ENCODE measurements at regions not wholly inside any gene's neighbourhood (a gene's known extent, or its start where the extent isn't known, plus 50 kb on each side); places are given as distances from the start of the nearest gene placed in this dataset.

DNA sequence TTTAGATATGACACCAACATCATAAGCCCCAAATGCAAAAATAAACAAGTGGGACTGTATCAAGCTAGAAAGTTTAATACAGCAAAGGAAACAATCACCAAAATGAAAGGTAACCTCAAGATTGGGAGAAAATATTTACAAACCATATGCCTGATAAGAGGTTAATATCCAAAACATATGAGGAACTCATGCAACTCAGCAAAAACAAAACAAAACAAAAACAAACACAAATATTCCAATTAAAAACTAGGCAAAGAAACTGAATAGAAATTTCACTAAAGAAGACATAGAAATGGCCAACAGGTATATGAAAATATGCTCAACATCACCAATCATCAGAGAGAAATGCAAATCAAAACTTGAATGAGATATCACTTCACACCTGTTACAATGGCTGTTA, 116.5 kb upstream of the ATP1B1 start:
- Histone ChIP-seq H3K27me3 (ENCODE audit: control insufficient read depth, insufficient read depth, low read length) (no peaks in the 10 kb centered on the region), H3K36me3 (replicated peaks; ENCODE audit: control insufficient read depth, insufficient read depth, low read length) (no peaks in the 10 kb centered on the region), H3K4me3 (ENCODE audit: insufficient read depth, low read depth, low read length) (no peak overlapping the region)
- DNase-seq, result no peak

- Histone ChIP-seq H3K36me3 (replicated peaks; ENCODE audit: control insufficient read depth, insufficient read depth, low read length) (no peaks in the 10 kb centered on the region), H3K4me3 (ENCODE audit: insufficient read depth, low read depth, low read length) (no peak overlapping the region), H3K27me3 (ENCODE audit: control insufficient read depth, insufficient read depth, low read length) (no peaks in the 10 kb centered on the region)
- no peak for DNase-seq
Observed at GRCh38 chr1:168991667-168992475, 114.6 kb upstream of the ATP1B1 start.

- H3K4me3 ChIP-seq (ENCODE audit: insufficient read depth, low read depth, low read length), result no peak overlapping the region
- no peaks in the 10 kb centered on the region for H3K27me3 ChIP-seq (ENCODE audit: control insufficient read depth, insufficient read depth, low read length)
- H3K36me3 ChIP-seq (replicated peaks; ENCODE audit: control insufficient read depth, insufficient read depth, low read length), result no peaks in the 10 kb centered on the region
- no peak for DNase-seq
Observed at GRCh38 chr1:169001353-169001752, 105.1 kb upstream of the ATP1B1 start.

DNA sequence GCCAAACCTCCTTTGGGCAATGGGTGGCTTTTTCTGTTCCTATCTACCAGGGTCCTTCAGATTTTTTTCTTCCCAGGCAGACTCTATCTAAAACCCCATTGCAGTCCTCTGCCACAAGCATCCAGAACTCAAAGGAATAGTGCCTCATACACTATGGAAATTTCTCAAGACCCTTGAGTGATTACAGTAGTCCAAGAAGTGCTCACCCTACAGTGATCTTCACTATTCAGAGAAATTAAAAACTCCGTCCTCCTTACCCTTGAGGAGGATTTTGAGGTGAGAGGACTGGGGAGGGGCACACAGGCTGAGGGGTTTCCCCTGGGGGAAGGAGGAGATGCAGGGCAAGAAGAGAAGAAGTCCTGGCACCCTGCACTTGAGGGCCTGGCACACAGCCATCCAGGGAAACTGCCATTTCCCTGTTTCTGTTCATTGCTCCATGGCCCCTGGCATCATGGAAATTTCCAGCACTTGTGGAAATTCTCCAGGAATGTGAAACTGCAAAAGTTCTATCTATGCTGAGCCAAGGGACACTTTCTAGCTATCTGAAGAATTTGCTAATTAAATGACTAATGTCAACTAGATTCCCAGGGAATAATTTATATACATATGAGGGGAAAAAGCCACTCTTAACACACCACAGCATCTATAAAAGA, 102.5 kb upstream of the ATP1B1 start:
- no peak overlapping the region for H3K4me3 ChIP-seq (ENCODE audit: insufficient read depth, low read depth, low read length)
- no peaks in the 10 kb centered on the region for H3K36me3 ChIP-seq (replicated peaks; ENCODE audit: control insufficient read depth, insufficient read depth, low read length)
- DNase-seq, result no peak
- H3K27me3 ChIP-seq (ENCODE audit: control insufficient read depth, insufficient read depth, low read length), result no peaks in the 10 kb centered on the region

DNA sequence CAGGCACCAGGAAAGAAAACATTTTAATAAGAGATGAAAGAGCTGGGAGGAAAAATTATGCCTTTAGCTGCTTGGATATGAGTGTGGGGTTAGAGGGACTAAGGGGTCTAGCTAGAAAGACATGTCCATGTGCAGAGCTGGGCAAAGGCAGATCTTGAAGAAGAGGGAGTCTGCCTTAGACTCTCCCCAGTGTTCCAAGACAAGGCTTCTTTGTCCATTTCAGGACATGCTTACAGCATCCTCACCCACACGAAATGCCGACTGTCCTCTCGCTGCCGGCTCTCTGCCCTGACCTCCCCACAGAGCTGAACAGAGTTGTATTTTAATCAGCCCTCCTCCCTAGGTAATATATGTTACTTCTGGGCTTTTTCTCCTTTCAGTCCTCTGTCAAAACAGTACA, 100.7 kb upstream of the ATP1B1 start:
- Histone ChIP-seq H3K36me3 (replicated peaks; ENCODE audit: control insufficient read depth, insufficient read depth, low read length) (no peaks in the 10 kb centered on the region), H3K4me3 (ENCODE audit: insufficient read depth, low read depth, low read length) (no peak overlapping the region), H3K27me3 (ENCODE audit: control insufficient read depth, insufficient read depth, low read length) (no peaks in the 10 kb centered on the region)
- DNase-seq, result no peak

GRCh38 chr1:169009666-169010065, 96.8 kb upstream of the ATP1B1 start:
- DNase-seq, result no peak
- no peak overlapping the region for H3K4me3 ChIP-seq (ENCODE audit: insufficient read depth, low read depth, low read length)

DNA sequence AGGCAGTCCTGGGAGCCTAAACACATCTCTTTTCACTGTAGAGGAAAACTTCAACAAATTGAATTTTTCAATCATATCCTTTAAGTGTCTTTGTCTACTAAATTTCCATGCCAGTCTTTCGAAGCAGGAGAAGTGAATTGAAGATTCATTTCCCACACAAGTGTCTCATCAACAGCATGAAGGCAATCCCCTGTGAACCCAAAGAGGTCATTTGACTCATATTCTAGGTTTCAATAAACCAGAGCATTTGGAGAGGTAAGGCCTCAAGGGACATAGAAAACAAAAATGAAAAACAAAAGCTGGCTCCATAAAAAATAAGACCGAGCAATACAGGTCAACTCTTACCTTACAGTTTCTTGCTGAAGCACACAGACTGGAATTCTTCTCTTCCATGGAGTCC, 94.1 kb upstream of the ATP1B1 start:
- DNase-seq, result no peak
- no peaks in the 10 kb centered on the region for H3K27me3 ChIP-seq (ENCODE audit: control insufficient read depth, insufficient read depth, low read length)
- no peaks in the 10 kb centered on the region for H3K36me3 ChIP-seq (replicated peaks; ENCODE audit: control insufficient read depth, insufficient read depth, low read length)
- H3K4me3 ChIP-seq (ENCODE audit: insufficient read depth, low read depth, low read length), result no peak overlapping the region

More at GRCh38 chr1:169009666-169010065, 96.8 kb upstream of the ATP1B1 start:
- no peaks in the 10 kb centered on the region for H3K27me3 ChIP-seq (ENCODE audit: control insufficient read depth, insufficient read depth, low read length)
- no peaks in the 10 kb centered on the region for H3K36me3 ChIP-seq (replicated peaks; ENCODE audit: control insufficient read depth, insufficient read depth, low read length)

DNA sequence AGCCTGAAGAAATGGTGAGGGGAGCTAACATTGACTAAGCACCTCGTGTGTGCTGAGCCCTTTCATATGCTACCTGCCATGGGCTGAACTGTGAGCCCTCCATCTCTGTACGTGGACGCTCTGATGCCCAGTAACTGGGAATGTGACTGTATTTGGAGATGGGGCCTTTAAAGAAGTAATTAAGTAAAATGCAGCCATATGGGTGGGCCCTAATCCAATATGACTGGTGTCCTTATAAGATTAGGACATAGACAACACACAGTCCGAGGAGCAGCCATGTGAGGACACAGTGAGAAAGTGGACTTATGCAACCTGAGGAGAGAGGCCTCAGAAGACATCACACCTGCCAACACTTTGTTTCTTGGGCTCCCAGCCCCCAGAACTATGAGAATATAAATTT, 92.7 kb upstream of the ATP1B1 start:
- H3K36me3 ChIP-seq (replicated peaks; ENCODE audit: control insufficient read depth, insufficient read depth, low read length), result no peaks in the 10 kb centered on the region
- H3K4me3 ChIP-seq (ENCODE audit: insufficient read depth, low read depth, low read length), result no peak overlapping the region
- H3K27me3 ChIP-seq (ENCODE audit: control insufficient read depth, insufficient read depth, low read length), result no peaks in the 10 kb centered on the region
- DNase-seq, result no peak

DNA sequence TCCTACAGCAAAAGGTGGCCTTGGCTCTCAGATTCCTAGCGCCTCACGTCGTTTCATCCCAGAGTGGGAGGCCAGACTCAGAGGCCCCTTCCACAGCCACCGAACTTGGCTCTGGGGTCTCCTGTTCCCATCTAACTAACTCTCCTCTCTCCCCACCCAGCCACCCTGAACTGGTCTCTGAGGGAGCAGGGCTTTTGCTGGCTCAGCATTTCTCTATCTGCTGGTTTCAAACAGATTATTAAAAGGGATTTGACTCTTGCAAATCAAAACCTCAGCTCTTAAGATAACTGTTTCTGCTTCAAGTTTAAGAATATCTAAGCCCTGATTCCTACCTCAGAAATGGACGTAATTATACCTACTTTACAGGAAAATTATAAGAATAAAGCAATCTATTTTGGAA, 91.0 kb upstream of the ATP1B1 start:
- Histone ChIP-seq H3K36me3 (replicated peaks; ENCODE audit: control insufficient read depth, insufficient read depth, low read length) (no peaks in the 10 kb centered on the region), H3K27me3 (ENCODE audit: control insufficient read depth, insufficient read depth, low read length) (no peaks in the 10 kb centered on the region), H3K4me3 (ENCODE audit: insufficient read depth, low read depth, low read length) (no peak overlapping the region)
- DNase-seq, result no peak

GRCh38 chr1:169018751-169019150, 87.7 kb upstream of the ATP1B1 start:
- no peaks in the 10 kb centered on the region for H3K36me3 ChIP-seq (replicated peaks; ENCODE audit: control insufficient read depth, insufficient read depth, low read length)
- no peak for DNase-seq
- H3K4me3 ChIP-seq (ENCODE audit: insufficient read depth, low read depth, low read length), result no peak overlapping the region
- no peaks in the 10 kb centered on the region; the same call in 1 of the 2 replicates for H3K27me3 ChIP-seq (ENCODE audit: control insufficient read depth, insufficient read depth, low read length)

DNA sequence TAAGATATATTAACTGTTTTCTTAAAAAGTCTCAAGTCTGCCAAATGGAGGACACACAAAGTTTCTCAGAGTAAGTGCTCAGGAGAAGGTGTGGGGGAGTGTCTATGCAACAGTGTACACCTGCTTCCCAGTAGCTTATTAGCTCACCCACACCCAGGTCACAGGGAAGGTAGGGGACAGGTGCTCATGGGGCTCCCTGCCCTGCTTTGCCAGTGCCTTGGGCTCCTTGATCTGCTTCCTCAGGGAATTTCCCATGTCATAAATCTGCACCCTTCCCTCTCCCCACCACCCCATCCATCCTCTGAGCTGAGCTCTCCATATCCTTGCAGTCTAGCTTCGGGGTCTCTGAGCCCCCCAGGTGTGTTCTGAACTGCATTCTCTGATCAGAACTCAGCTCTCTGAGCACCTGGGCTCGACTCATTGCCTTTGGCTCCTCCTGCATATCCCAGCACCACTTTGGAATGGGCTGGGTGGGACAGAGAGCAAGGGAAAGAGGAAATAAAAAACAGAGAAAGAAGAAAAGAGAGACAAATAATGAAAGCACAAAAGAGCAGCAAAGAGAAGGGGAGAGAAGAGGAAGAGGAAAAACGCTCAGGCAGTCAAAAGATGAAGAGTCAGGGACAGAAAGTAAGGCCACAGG, 87.0 kb upstream of the ATP1B1 start:
- Histone ChIP-seq H3K27me3 (ENCODE audit: control insufficient read depth, insufficient read depth, low read length) (no peaks in the 10 kb centered on the region; the same call in 1 of the 2 replicates), H3K36me3 (replicated peaks; ENCODE audit: control insufficient read depth, insufficient read depth, low read length) (no peaks in the 10 kb centered on the region), H3K4me3 (ENCODE audit: insufficient read depth, low read depth, low read length) (no peak overlapping the region)
- no peak for DNase-seq

- DNase-seq, result no peak
- H3K27me3 ChIP-seq (ENCODE audit: control insufficient read depth, insufficient read depth, low read length), result no peaks in the 10 kb centered on the region; the same call in 1 of the 2 replicates
- no peaks in the 10 kb centered on the region for H3K36me3 ChIP-seq (replicated peaks; ENCODE audit: control insufficient read depth, insufficient read depth, low read length)
- H3K4me3 ChIP-seq (ENCODE audit: insufficient read depth, low read depth, low read length), result no peak overlapping the region
Observed at GRCh38 chr1:169020684-169021083, 85.8 kb upstream of the ATP1B1 start.

DNA sequence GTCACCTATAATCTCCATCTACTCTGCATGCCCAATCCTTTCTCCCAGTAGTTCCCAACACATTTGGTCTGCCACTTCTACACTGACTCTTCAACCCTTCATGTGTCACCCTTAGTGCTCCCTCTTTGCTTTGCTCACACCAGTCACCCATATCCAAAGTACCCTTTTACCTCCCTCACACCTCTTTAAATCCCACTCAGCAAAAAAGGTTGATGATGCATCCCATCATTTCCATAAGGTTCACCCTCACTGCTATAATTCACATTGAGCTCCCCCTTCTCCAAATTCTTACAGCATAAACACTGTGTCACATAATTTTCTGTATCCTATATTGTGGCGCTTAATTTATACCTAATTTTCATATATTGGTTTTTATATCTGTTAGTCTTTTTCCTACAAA, 83.8 kb upstream of the ATP1B1 start:
- DNase-seq, result no peak
- Histone ChIP-seq H3K4me3 (ENCODE audit: insufficient read depth, low read depth, low read length) (no peak overlapping the region), H3K36me3 (replicated peaks; ENCODE audit: control insufficient read depth, insufficient read depth, low read length) (no peaks in the 10 kb centered on the region), H3K27me3 (ENCODE audit: control insufficient read depth, insufficient read depth, low read length) (no peaks in the 10 kb centered on the region; the same call in 1 of the 2 replicates)

- Histone ChIP-seq H3K36me3 (replicated peaks; ENCODE audit: control insufficient read depth, insufficient read depth, low read length) (no peaks in the 10 kb centered on the region), H3K4me3 (ENCODE audit: insufficient read depth, low read depth, low read length) (no peak overlapping the region), H3K27me3 (ENCODE audit: control insufficient read depth, insufficient read depth, low read length) (no peaks in the 10 kb centered on the region; the same call in 1 of the 2 replicates)
- DNase-seq, result no peak
Observed at GRCh38 chr1:169024255-169024654, 82.2 kb upstream of the ATP1B1 start.

GRCh38 chr1:169024800-169025271, 81.7 kb upstream of the ATP1B1 start:
- Histone ChIP-seq H3K36me3 (replicated peaks; ENCODE audit: control insufficient read depth, insufficient read depth, low read length) (no peaks in the 10 kb centered on the region), H3K4me3 (ENCODE audit: insufficient read depth, low read depth, low read length) (no peak overlapping the region), H3K27me3 (ENCODE audit: control insufficient read depth, insufficient read depth, low read length) (no peaks in the 10 kb centered on the region; the same call in 1 of the 2 replicates)
- DNase-seq, result no peak

All from H7 (cell line).